ENCODE measurements at regions not wholly inside any gene's neighbourhood (a gene's known extent, or its start where the extent isn't known, plus 50 kb on each side); places are given as distances from the start of the nearest gene placed in this dataset.

- TF ChIP-seq CTCF (conservative IDR thresholded peaks at IDR 0.05; ENCODE audit: low read length) (no peak), EZH2phosphoT487 (IDR thresholded peaks at IDR 0.05; ENCODE audit: borderline replicate concordance, low read depth, low read length) (no peak)
Measured at GRCh38 chr5:117801583-117801982, 1186.8 kb downstream of the DTWD2 start.
